ENCODE measurements at regions not wholly inside any gene's neighbourhood (a gene's known extent, or its start where the extent isn't known, plus 50 kb on each side); places are given as distances from the start of the nearest gene placed in this dataset.
"Not testable (repeated sequence)": the region's sequence is repeated elsewhere in the genome, so short reads cannot be mapped to it uniquely, and the experiment has no call there.

- DNase-seq, result no peak
Observed at GRCh38 chr15:39499042-39499441, 81.8 kb upstream of the THBS1 start.

- no peak for DNase-seq
Observed at GRCh38 chr15:39499681-39500080, 81.2 kb upstream of the THBS1 start.

GRCh38 chr15:39501366-39502081 is 79.4 kb upstream of the THBS1 start:
- no peak for DNase-seq

- no peak for DNase-seq
Observed at GRCh38 chr15:39502082-39502447, 78.8 kb upstream of the THBS1 start.

GRCh38 chr15:39502611-39503195 is 78.2 kb upstream of the THBS1 start:
- DNase-seq, result no peak

GRCh38 chr15:39503526-39503925 is 77.4 kb upstream of the THBS1 start:
- no peak for DNase-seq

- no peak for DNase-seq
Observed at GRCh38 chr15:39504808-39505207, 76.1 kb upstream of the THBS1 start.

- DNase-seq, result no peak
Observed at GRCh38 chr15:39506146-39506545, 74.7 kb upstream of the THBS1 start.

GRCh38 chr15:39508536-39508935 is 72.3 kb upstream of the THBS1 start:
- DNase-seq, result no peak

- DNase-seq, result no peak
Observed at GRCh38 chr15:39510001-39510701, 70.7 kb upstream of the THBS1 start.

GRCh38 chr15:39511000-39511915 is 69.6 kb upstream of the THBS1 start:
- DNase-seq, result no peak

- no peak for DNase-seq
Observed at GRCh38 chr15:39511916-39512260, 69.0 kb upstream of the THBS1 start.

GRCh38 chr15:39512643-39513042 is 68.2 kb upstream of the THBS1 start:
- DNase-seq, result no peak

GRCh38 chr15:39513936-39514335 is 66.9 kb upstream of the THBS1 start:
- no peak for DNase-seq

GRCh38 chr15:39514933-39515332 is 65.9 kb upstream of the THBS1 start:
- no peak for DNase-seq

- no peak for DNase-seq
Observed at GRCh38 chr15:39515765-39516164, 65.1 kb upstream of the THBS1 start.

- no peak for DNase-seq
Observed at GRCh38 chr15:39517122-39517855, 63.6 kb upstream of the THBS1 start.

- DNase-seq, result not testable (repeated sequence)
Observed at GRCh38 chr15:39523968-39524367, 56.9 kb upstream of the THBS1 start.

- DNase-seq, result no peak
Observed at GRCh38 chr15:39529457-39529856, 51.4 kb upstream of the THBS1 start.

- no peak for DNase-seq
Observed at GRCh38 chr15:39530480-39531342, 50.2 kb upstream of the THBS1 start.
